GM23248 (cell line): ENCODE measurements at regions not wholly inside any gene's neighbourhood (a gene's known extent, or its start where the extent isn't known, plus 50 kb on each side); places are given as distances from the start of the nearest gene placed in this dataset.
"Not testable (repeated sequence)": the region's sequence is repeated elsewhere in the genome, so short reads cannot be mapped to it uniquely, and the experiment has no call there.

Experiments used
- EZH2 ChIP-seq: fragments of 200-600 bp; sonication (generic); IDR thresholded peaks from 2 replicates; pipeline ENCODE4 v1.6.1; 2018; ENCODE audit warnings: antibody characterized with exemption, mild to moderate bottlenecking; ENCODE audit not compliant: insufficient read depth, poor library complexity, severe bottlenecking
- EZH2phosphoT487 ChIP-seq: fragments of 200-600 bp; sonication (generic); IDR thresholded peaks from 2 replicates; pipeline ENCODE4 v1.6.1; 2018; ENCODE audit warnings: antibody characterized with exemption, moderate library complexity, mild to moderate bottlenecking, low read depth; ENCODE audit not compliant: insufficient read depth

DNA sequence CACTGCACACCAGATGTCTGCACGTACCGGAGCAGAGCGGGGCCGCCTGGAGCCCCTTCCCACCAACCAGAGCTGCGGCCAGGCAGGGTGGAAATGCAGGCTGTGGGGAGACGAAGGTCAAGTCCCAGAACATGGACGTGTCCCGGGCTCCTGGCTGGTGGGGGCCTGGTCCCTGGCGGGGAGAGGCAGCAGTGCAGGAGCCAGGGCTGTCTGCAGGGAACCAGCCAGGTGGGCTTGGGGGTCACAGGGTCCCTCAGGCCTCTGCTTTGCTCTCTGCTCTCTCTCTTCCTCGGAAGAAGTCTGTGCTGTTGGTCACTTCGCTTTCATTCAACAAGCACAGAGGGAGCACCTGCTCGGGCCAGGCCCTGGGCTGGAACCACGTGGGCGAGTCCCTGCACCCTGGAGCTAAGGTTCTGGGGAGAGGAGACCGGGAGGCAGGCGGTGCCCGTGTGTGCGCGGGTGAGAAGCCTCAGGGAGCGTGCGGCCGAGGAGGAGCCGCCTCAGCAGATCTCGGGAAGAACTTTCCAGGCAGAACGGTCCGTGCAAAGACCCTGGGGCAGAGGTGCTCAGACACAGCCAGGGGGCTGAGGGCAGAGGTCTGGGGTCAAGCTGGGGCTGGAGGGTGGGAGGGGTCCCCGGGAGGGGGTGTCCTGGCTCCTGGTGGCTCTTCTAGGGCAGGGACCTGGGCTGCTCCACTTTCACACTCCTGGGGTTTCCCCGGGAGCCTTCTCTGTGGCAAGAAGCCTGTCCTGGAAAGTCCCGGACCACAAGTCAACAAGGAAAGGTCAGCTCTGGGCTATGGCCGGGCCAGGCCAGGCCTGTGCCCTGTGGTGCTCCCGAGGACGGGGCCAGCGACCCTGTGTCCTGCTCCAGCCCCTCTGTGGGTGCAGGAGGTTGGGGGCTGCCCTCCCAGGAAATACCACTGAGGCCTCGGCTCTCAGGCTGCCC, 5431.0 kb upstream of the TPTE start:
- not testable (repeated sequence) for TF ChIP-seq EZH2, EZH2phosphoT487
